ENCODE measurements at regions not wholly inside any gene's neighbourhood (a gene's known extent, or its start where the extent isn't known, plus 50 kb on each side); places are given as distances from the start of the nearest gene placed in this dataset.
A peak's percentile ranks its signal among the peaks of the same experiment; 100 is the strongest.

DNA sequence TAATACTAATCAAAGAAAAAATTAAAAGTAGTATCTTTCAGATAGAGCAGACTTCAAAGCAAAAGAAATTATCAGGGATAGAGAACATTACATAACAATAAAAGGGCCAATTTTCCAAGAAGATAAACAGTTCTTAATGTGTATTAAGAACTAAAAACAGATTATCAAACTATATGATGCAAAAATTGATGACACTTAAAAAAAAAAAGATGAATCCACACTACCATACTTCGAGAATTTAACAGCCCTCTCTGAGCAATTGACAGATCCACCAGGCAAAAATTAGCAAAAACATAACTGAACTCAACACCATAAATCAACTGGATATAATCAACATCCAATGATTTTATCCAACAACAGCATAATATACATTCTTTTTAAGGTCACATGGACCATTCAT is 686.5 kb downstream of the LRFN5 start:
- Mint-ChIP-seq H3K36me3 (ENCODE audit: low read depth) (no peaks in the 10 kb centered on the region), H3K27me3 (no peaks in the 10 kb centered on the region), H3K27ac (no peak overlapping the region), H3K9me3 (peaks cover 2% of the 10 kb centered on the region), H3K4me3 (no peak overlapping the region), H3K4me1 (peaks cover 12% of the 10 kb centered on the region)
- ATAC-seq (ENCODE audit: low read depth) (no peak), DNase-seq (no peak)
- POLR2A ChIA-PET: no interaction called here
- intact Hi-C loops (cut with micrococcal nuclease): loop anchor here (10.0 kb wide), 1 partner anchor 272 kb away; no protein-coding TSS in a partner anchor
- CTCF ChIA-PET: no interaction called here
- TF ChIP-seq CTCF (IDR thresholded peaks at IDR 0.05): no peak

- peaks cover 18% of the 10 kb centered on the region for H3K4me1 Mint-ChIP-seq
- ATAC-seq (ENCODE audit: low read depth) (peak; percentile 52), DNase-seq (no peak)
- no peak overlapping the region for H3K27ac Mint-ChIP-seq
- ChIA-PET CTCF (interaction anchor here (0.8 to 1.6 kb wide), 3 partner anchors 160 to 294 kb away, joined by 3 to 4 read pairs (median 3); no protein-coding TSS in a partner anchor), POLR2A (no interaction called here)
- intact Hi-C loops (cut with micrococcal nuclease): loop anchor here (5.0 kb wide), 2 partner anchors 149 to 1619 kb away; no protein-coding TSS in a partner anchor
- no peaks in the 10 kb centered on the region for H3K27me3 Mint-ChIP-seq
- no peak for TF ChIP-seq CTCF (IDR thresholded peaks at IDR 0.05)
- no peaks in the 10 kb centered on the region for H3K36me3 Mint-ChIP-seq (ENCODE audit: low read depth)
- H3K4me3 Mint-ChIP-seq: no peak overlapping the region
- H3K9me3 Mint-ChIP-seq: no peaks in the 10 kb centered on the region
Observed at GRCh38 chr14:42277840-42278239, 671.2 kb downstream of the LRFN5 start.

DNA sequence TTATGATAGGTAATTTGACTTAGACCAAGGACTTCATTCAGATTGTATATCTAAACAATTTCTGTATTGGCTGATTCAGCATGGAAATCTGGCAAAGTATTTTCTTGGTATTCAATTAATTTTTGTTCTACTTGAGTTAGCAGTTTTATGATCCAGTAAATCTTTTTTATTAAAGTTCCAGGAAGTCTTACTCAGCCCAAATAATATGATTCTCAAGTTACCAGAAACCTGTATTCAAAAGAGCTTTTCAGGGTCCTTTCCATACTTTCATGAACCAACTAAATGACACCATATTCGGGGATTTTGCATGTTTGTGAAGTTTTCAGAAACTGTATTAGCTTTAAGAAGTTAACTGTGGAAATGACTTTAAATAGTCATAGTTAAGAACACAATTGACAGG is 662.6 kb downstream of the LRFN5 start:
- intact Hi-C loops (cut with micrococcal nuclease): no loop called here
- CTCF ChIA-PET: no interaction called here
- Mint-ChIP-seq H3K27me3 (no peaks in the 10 kb centered on the region), H3K9me3 (peaks cover 3% of the 10 kb centered on the region), H3K27ac (no peak overlapping the region), H3K36me3 (ENCODE audit: low read depth) (no peaks in the 10 kb centered on the region), H3K4me1 (no peaks in the 10 kb centered on the region), H3K4me3 (no peak overlapping the region)
- POLR2A ChIA-PET: no interaction called here
- ATAC-seq (ENCODE audit: low read depth) (no peak), DNase-seq (no peak)
- no peak for TF ChIP-seq CTCF (IDR thresholded peaks at IDR 0.05)

DNA sequence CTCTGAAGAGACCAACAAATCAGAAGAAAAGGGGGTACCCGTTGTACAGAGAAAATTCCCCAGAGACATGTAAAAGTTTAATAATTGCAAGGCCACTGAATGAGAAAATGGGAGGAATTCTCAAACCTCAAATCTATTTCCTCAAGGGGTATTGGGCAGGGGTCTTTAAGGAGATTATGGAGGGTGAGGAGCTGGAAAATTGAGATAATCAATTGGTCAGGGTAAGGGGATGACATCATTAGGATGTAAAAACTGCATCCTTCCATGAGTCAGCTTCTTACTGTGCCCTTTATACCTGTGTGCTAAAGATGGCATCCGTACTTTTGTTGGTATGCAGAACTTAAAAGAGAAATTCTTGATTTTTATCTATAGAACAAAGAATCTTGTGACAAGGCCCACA is 641.5 kb downstream of the LRFN5 start:
- DNase-seq (no peak), ATAC-seq (ENCODE audit: low read depth) (no peak)
- ChIA-PET CTCF (no interaction called here), POLR2A (no interaction called here)
- Mint-ChIP-seq H3K27ac (no peak overlapping the region), H3K36me3 (ENCODE audit: low read depth) (no peaks in the 10 kb centered on the region), H3K27me3 (no peaks in the 10 kb centered on the region), H3K4me1 (no peaks in the 10 kb centered on the region), H3K9me3 (peaks cover 8% of the 10 kb centered on the region), H3K4me3 (no peak overlapping the region)
- no peak for TF ChIP-seq CTCF (IDR thresholded peaks at IDR 0.05)
- intact Hi-C loops (cut with micrococcal nuclease): no loop called here

- DNase-seq (no peak), ATAC-seq (ENCODE audit: low read depth) (no peak)
- H3K36me3 Mint-ChIP-seq (ENCODE audit: low read depth): no peaks in the 10 kb centered on the region
- intact Hi-C loops (cut with micrococcal nuclease): no loop called here
- no peak overlapping the region for H3K4me3 Mint-ChIP-seq
- peaks cover 13% of the 10 kb centered on the region for H3K9me3 Mint-ChIP-seq
- H3K27me3 Mint-ChIP-seq: no peaks in the 10 kb centered on the region
- CTCF ChIA-PET: no interaction called here
- no peaks in the 10 kb centered on the region for H3K4me1 Mint-ChIP-seq
- no peak for TF ChIP-seq CTCF (IDR thresholded peaks at IDR 0.05)
- POLR2A ChIA-PET: no interaction called here
- no peak overlapping the region for H3K27ac Mint-ChIP-seq
Observed at GRCh38 chr14:42241101-42241500, 634.4 kb downstream of the LRFN5 start.
